ENCODE measurements at regions not wholly inside any gene's neighbourhood (a gene's known extent, or its start where the extent isn't known, plus 50 kb on each side); places are given as distances from the start of the nearest gene placed in this dataset.

DNA sequence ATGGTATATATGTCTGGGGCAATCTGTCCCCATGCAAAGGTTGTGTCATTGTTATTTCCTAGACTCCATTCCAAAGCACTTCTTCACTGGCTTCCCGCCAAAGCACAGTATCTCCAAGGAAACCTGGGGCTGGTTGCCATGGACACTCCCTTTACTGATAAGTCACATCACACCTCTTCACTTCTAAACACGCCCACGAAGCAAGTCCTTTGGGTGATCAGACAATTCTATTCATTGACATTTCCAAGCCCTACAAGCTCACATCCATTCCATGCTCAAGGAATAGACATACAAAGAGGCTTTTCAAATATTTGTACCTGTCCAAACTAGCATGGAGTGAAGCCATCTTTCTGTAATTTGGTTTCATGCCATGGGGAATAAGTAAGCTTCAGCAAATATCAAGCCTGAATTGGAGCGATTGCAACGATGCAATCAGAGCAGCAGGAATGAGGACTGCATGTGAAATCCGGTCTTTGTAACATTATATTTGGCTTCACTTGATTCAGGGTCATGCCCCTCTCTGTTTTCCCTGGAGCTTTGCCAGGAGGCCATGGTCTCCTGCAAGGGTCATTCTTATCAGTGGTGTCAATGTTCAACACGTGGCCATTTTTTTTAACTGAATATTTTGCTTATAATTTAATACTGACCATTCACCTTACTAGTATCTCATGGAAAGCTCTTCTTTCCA is 201.6 kb upstream of the TMC3 start:
- Mint-ChIP-seq H3K27ac (ENCODE audit: unreplicated experiment) (no peak overlapping the region), H3K4me3 (ENCODE audit: unreplicated experiment) (no peak overlapping the region), H3K27me3 (ENCODE audit: unreplicated experiment) (no peaks in the 10 kb centered on the region), H3K36me3 (ENCODE audit: unreplicated experiment) (no peaks in the 10 kb centered on the region), H3K9me3 (ENCODE audit: unreplicated experiment) (no peaks in the 10 kb centered on the region), H3K4me1 (ENCODE audit: low read depth, unreplicated experiment) (no peaks in the 10 kb centered on the region)
- TF ChIP-seq CTCF (IDR thresholded peaks at IDR 0.05; ENCODE audit: partially characterized antibody, unreplicated experiment) = no peak
- no peak for DNase-seq

GRCh38 chr15:81573098-81573746 is 199.2 kb upstream of the TMC3 start:
- no peaks in the 10 kb centered on the region for H3K36me3 Mint-ChIP-seq (ENCODE audit: unreplicated experiment)
- no peak for DNase-seq
- H3K4me3 Mint-ChIP-seq (ENCODE audit: unreplicated experiment) = no peak overlapping the region
- no peaks in the 10 kb centered on the region for H3K9me3 Mint-ChIP-seq (ENCODE audit: unreplicated experiment)
- no peak overlapping the region for H3K27ac Mint-ChIP-seq (ENCODE audit: unreplicated experiment)
- no peaks in the 10 kb centered on the region for H3K4me1 Mint-ChIP-seq (ENCODE audit: low read depth, unreplicated experiment)
- TF ChIP-seq CTCF (IDR thresholded peaks at IDR 0.05; ENCODE audit: partially characterized antibody, unreplicated experiment) = no peak
- no peaks in the 10 kb centered on the region for H3K27me3 Mint-ChIP-seq (ENCODE audit: unreplicated experiment)

DNA sequence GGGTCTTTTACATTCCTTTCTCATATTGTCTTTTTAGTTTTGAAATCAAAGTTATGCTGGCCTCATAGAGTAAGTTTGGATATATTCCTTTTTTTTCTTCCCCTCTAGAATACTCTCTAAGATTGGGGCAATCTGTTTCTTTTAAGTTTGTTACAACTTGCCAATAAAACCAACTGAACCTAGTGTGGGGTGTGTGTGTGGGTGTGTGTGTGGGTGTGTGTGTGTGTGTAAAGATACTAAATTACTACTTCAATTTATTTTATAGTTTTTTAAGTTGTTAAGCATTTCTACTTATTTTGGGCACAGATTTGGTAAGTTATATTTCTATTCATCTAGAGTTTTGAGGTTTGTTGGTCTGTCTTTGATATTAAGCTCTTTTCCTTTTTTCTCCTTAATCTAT is 198.2 kb upstream of the TMC3 start:
- H3K9me3 Mint-ChIP-seq (ENCODE audit: unreplicated experiment) = no peaks in the 10 kb centered on the region
- no peak for TF ChIP-seq CTCF (IDR thresholded peaks at IDR 0.05; ENCODE audit: partially characterized antibody, unreplicated experiment)
- H3K27me3 Mint-ChIP-seq (ENCODE audit: unreplicated experiment) = no peaks in the 10 kb centered on the region
- H3K27ac Mint-ChIP-seq (ENCODE audit: unreplicated experiment) = no peak overlapping the region
- no peak overlapping the region for H3K4me3 Mint-ChIP-seq (ENCODE audit: unreplicated experiment)
- no peaks in the 10 kb centered on the region for H3K4me1 Mint-ChIP-seq (ENCODE audit: low read depth, unreplicated experiment)
- DNase-seq = no peak
- H3K36me3 Mint-ChIP-seq (ENCODE audit: unreplicated experiment) = no peaks in the 10 kb centered on the region

DNA sequence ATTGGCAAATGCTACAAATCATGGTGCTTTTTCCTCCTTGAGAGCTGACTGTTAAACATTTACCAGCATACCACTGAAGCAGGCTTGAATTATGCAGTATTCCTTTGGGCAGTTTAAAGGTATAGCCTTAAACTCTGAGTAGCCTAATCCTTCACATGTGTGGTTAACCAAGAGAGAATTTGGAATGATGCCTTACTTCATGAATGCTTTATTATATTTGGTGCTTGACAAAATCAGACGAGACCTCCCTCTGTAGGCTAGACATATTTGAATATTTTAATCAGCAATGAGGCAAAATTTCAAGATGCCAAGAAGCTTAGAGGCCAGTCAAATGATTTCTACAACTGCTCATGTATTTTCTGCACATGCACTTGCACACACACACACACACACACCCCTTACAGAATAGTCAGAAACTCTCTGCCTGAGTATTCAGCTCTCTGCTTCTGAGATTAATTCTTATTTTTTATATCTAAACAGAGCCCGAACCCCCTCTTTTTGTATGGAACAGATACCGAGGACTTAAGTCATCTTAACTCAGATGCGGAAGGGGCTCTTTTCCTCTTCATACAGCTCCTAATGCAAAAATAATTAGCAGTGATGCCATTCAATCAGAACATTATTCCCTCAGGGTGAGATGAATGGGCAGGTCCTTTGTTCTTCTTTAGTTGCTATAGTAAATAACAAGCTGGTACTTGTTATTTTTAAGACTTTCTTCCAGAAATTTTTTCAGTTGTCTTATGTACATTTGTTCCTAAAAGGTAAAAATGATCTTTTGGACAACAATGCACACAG is 195.5 kb upstream of the TMC3 start:
- Mint-ChIP-seq H3K9me3 (ENCODE audit: unreplicated experiment) (no peaks in the 10 kb centered on the region), H3K27ac (ENCODE audit: unreplicated experiment) (no peak overlapping the region), H3K27me3 (ENCODE audit: unreplicated experiment) (no peaks in the 10 kb centered on the region), H3K4me3 (ENCODE audit: unreplicated experiment) (no peak overlapping the region), H3K36me3 (ENCODE audit: unreplicated experiment) (no peaks in the 10 kb centered on the region), H3K4me1 (ENCODE audit: low read depth, unreplicated experiment) (no peaks in the 10 kb centered on the region)
- no peak for DNase-seq
- no peak for TF ChIP-seq CTCF (IDR thresholded peaks at IDR 0.05; ENCODE audit: partially characterized antibody, unreplicated experiment)

GRCh38 chr15:81567924-81568323 is 193.9 kb upstream of the TMC3 start:
- no peaks in the 10 kb centered on the region for H3K9me3 Mint-ChIP-seq (ENCODE audit: unreplicated experiment)
- no peak for DNase-seq
- no peaks in the 10 kb centered on the region for H3K36me3 Mint-ChIP-seq (ENCODE audit: unreplicated experiment)
- H3K4me1 Mint-ChIP-seq (ENCODE audit: low read depth, unreplicated experiment) = no peaks in the 10 kb centered on the region
- no peak overlapping the region for H3K27ac Mint-ChIP-seq (ENCODE audit: unreplicated experiment)
- H3K4me3 Mint-ChIP-seq (ENCODE audit: unreplicated experiment) = no peak overlapping the region
- H3K27me3 Mint-ChIP-seq (ENCODE audit: unreplicated experiment) = no peaks in the 10 kb centered on the region
- no peak for TF ChIP-seq CTCF (IDR thresholded peaks at IDR 0.05; ENCODE audit: partially characterized antibody, unreplicated experiment)

Data from glutamatergic neuron (in vitro differentiated cells).